NCI-H2227 (cell line): ENCODE measurements at regions not wholly inside any gene's neighbourhood (a gene's known extent, or its start where the extent isn't known, plus 50 kb on each side); places are given as distances from the start of the nearest gene placed in this dataset.

Experiments used
- DNase-seq: peaks from one replicate; lab custom pipeline; 2025; ENCODE audit not compliant: unreplicated experiment; lab: John Stamatoyannopoulos, UW

DNA sequence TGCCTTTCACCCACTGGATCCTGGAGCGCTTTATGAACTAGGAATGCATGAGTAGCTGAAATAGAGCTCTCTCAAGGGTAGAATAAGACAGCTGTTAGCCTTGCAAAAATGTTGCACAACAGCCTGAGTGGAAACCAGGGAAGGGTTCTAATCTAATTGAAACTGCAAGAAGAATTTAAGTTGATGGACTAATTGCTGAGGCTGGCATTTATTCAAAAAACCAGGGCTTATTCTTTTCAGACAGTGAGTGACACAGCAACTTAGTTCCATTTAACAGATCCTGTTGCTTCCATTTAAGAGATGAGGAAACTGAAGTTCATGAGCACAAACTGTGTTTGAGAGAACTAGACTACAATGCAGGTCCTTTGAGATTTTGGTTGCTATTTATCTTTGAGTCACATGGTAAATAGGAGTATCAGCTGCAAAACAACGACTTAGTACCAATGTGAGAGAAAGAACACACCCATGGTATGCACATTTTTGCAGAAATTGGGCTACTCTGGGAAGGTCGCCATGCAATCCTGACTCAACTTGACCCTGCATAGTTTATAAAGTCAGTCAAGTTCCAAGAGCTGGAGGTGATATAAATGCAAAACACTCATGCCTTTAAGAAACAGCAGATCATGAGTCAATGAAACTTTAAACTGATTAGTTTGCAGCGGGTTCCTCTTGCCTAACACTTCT is 76.4 kb upstream of the PARD3B start:
- no peak for DNase-seq

DNA sequence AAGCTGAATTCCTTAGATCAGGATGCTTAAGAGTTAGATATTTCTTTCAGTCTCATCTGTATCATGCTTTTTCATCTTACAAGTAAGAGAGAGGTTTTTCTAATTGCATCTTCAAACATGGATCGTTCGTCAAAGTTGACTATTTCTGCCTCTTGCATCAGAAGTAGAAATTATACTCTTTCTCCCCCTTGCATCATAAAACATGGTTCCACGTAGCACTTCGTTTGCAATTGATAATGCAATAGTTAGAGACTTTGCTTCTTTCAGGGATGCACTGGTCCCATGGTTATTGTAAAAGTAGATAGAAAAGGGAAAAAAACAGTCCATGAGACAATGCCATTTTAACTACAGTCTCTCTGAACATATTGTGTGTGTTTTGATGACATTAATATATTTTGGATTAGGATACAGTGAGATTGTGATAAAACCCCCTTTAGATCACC is 75.1 kb upstream of the PARD3B start:
- no peak for DNase-seq

DNA sequence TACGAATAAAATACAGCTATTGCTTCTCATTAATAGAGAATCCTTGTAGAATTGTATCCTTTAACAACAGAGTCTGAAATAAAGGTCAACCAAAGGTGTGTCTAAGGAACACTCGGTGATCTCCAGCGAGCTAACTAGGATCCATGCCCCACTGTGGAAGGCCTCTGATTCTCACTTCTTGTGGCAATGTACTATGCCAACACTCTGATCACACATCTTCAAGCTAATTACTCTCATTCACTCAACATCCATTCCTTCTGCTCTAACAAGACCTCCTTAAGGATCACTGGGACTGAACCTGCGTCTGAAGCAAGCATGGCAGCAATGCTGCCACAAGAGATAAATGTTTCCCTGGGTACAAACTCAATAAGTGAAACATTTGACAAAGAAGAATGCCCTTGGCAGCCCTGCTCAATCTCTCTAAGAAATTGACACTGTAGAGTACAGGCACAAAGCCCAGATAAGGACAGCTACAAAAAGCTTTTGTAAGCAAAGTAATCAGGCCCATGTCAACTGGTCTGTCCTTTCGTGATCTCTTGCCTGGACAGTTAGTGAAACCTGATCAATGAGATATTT is 74.6 kb upstream of the PARD3B start:
- no peak for DNase-seq

DNA sequence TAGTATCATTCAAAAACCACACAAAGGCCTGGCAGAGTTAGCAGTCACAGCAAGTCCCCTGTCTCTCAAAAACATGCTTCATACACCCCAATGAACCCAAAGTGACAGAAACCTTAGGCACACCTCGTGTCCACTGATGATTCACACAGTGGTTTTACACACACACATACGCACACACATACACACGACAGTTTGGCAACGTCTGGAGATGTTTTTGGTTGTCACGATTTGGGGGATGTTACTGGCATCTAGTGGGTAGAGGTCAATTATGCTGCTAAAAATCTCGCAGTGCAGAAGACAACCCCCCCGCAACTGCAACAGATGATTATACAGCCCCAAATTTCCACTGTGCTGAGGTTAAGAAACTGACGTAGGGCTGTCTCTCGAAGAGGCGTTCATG is 72.9 kb upstream of the PARD3B start:
- DNase-seq: no peak

DNA sequence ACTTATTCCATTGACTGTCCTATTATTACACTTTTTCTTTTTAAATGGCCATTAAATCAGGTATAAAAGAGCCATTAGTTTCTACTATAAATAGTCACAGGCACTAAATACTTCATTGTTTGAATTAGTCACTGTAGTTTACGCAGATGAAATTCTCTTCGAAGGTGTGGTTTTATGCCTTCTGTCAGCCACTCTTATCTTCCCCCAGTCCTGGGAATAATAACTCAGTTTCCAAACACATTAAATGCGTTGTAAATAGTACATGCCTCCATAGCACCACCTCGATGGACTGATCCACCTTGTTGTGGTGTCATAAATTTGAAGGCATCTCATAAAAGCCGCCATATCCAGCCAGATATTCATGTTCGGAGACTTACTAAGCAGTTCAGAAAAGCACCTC is 72.1 kb upstream of the PARD3B start:
- no peak for DNase-seq

DNA sequence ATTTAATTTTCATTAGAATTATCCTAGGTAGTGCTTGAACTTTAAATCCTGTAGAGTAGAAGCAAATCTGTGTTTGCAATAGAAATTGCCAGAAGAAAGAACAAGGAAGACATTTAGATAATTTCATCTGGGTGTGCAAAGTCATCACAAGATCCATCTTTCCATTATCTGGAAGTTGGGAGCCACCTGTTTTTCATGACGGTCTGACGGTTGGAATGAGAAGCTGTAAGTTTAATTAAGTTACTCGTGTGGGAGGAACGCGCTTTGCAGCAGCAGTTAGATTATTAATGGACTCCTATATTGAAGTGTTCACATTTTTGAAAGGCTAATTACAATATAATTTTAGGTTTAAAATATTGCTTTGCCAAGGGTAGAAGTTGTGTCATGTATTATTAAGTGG is 69.9 kb upstream of the PARD3B start:
- no peak for DNase-seq

- DNase-seq: no peak
These were observed 67.8 kb upstream of the PARD3B start for GRCh38 chr2:204477358-204477950.

- DNase-seq: no peak
These were observed 65.7 kb upstream of the PARD3B start for GRCh38 chr2:204479557-204479956.

- DNase-seq: no peak
These were observed 64.6 kb upstream of the PARD3B start for GRCh38 chr2:204480676-204481075.

DNA sequence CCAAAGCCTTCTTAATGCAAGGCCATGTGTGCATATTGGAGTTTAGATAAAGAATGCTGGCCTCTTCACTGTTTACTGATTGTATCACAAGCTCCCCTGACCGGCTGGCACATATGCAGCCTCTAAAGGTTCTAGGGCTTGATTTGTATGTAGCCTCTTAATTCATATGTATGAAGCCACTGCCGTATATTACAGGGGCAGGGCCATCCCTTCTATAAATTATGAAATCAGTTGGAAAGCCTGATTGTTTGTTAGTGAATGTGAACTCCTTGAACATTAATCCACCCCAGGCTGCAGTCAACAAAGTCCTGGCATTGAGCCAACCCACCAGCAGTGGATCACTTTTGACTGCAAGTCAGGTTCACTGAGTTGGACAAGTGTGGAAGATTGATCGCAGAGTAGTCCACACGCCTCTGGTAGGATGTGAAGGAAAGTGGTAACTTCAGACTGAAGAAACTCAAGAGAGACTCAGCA is 61.6 kb upstream of the PARD3B start:
- peak; percentile 74 for DNase-seq

DNA sequence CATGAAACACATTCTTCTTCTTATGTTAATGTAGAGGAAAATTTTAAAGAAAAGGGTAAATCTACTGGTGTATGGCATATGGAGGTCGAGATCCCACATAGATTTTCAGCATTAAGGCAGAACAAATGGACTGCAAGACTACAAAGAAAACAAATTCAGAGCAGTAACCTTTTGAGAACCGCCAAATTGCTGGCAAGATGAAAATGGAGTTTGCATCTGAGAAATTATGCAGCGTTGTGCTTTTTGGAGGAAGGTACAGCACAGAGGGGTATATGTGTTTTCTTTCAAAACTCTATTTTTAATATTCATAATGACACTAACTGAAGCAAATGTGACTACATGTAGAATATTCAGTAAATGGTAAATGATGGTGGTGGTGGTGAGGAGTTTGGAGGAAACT is 59.0 kb upstream of the PARD3B start:
- DNase-seq: no peak

- no peak for DNase-seq
These were observed 58.5 kb upstream of the PARD3B start for GRCh38 chr2:204486805-204487204.

GRCh38 chr2:204487447-204488229 is 57.6 kb upstream of the PARD3B start:
- no peak for DNase-seq

- DNase-seq: peak; percentile 89
These were observed 53.7 kb upstream of the PARD3B start for GRCh38 chr2:204491528-204491927.

DNA sequence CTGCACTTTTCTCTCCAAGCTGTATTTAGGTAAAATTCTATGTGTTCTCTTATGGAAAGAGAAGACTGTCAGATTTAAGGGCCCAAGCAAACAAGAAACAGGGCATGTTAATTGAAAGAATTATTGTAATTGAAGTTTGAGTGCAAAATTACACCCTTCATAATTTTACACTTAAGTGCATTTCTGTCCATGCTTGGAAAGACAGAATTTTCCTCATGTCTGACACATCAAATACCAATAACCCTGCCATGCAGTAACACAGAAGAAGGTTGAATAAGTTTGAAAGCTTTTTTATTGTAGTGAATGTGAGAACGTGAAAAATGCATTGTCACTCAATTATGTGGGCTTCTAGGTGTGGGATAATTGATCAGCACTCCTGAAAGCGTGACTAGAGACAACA is 52.9 kb upstream of the PARD3B start:
- DNase-seq: peak; percentile 62

- no peak for DNase-seq
These were observed 50.6 kb upstream of the PARD3B start for GRCh38 chr2:204494681-204495080.

DNA sequence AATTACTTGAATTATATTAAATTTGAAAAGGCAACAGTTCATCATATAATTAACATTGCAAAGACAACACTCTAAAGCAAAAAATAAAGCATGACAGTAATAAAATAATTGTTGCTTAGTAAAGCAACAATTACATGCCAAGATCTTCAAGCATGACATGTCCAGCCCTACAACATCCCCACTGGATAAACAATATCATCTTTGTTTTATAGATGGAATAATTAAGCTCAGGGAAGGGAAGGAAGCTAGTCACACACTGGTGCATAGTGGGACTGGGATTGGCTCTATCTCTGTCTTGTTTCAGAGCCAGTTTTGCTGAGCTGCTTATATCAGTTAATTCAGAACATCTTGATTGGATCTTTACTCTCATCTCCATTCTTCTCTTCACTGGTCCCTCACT is 49.9 kb upstream of the PARD3B start:
- DNase-seq: no peak
